IPS-20b (cell line): ENCODE measurements at regions not wholly inside any gene's neighbourhood (a gene's known extent, or its start where the extent isn't known, plus 50 kb on each side); places are given as distances from the start of the nearest gene placed in this dataset.
"Not testable (repeated sequence)": the region's sequence is repeated elsewhere in the genome, so short reads cannot be mapped to it uniquely, and the experiment has no call there.

Source experiments
- H3K27ac ChIP-seq: one replicate; pipeline ENCODE4 v1.5.1; 2013; ENCODE audit warnings: low read length
- H3K27me3 ChIP-seq: 2 replicates; pipeline ENCODE4 v1.6.1; 2013; ENCODE audit warnings: mild to moderate bottlenecking, low read length, inconsistent platforms; ENCODE audit not compliant: insufficient read depth
- H3K36me3 ChIP-seq: 2 replicates; pipeline ENCODE4 v1.6.1; 2013; ENCODE audit warnings: low read depth, mild to moderate bottlenecking, inconsistent platforms, low read length, moderate library complexity; ENCODE audit not compliant: insufficient read depth
- H3K4me1 ChIP-seq: 2 replicates; pipeline ENCODE4 v1.6.1; 2013; ENCODE audit warnings: mild to moderate bottlenecking, control low read depth, inconsistent platforms, low read length, moderate library complexity; ENCODE audit not compliant: insufficient read depth
- H3K4me3 ChIP-seq: 2 replicates; pipeline ENCODE4 v1.5.1; 2013; ENCODE audit warnings: mild to moderate bottlenecking, low read length, inconsistent platforms
- H3K9ac ChIP-seq: 2 replicates; pipeline ENCODE4 v1.6.1; 2013; ENCODE audit warnings: low read depth, mild to moderate bottlenecking, inconsistent platforms, low read length, moderate library complexity
- H3K9me3 ChIP-seq: 2 replicates; pipeline ENCODE4 v1.6.1; 2013; ENCODE audit warnings: mild to moderate bottlenecking, low read depth, low read length, inconsistent platforms; ENCODE audit not compliant: insufficient read depth

DNA sequence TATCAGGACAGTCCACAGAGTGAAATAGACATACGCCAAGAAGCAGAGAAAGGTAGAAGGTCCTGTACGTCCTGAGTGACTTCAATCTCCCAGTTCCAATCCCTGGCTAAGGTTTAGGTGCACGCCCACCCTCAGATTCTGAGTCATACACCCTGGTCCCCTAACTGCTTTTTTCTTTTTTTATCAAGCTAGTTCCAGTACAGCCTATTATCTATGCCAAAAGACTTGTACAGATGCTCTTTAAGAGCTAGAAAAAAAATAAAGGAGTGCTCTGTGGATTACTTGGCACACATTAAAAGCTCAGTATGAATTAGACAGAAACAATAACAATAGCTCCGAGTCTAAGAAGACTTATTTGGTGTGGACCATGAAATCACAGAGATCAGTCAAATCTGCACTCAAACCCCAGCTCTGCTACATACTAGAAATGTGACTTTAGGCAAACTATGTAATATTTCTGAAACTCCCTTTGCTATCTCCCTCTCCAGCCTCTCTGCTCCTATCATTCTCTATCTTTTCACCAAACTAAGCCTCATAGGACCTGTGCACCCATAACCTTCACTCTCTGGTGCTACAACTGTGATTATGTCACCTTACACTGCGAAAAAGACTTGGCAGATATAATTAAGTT lies 168.8 kb upstream of the KCTD7 start:
- H3K36me3 ChIP-seq, H3K27me3 ChIP-seq, H3K27ac ChIP-seq, H3K4me3 ChIP-seq, H3K4me1 ChIP-seq, H3K9me3 ChIP-seq, H3K9ac ChIP-seq: not testable (repeated sequence)

DNA sequence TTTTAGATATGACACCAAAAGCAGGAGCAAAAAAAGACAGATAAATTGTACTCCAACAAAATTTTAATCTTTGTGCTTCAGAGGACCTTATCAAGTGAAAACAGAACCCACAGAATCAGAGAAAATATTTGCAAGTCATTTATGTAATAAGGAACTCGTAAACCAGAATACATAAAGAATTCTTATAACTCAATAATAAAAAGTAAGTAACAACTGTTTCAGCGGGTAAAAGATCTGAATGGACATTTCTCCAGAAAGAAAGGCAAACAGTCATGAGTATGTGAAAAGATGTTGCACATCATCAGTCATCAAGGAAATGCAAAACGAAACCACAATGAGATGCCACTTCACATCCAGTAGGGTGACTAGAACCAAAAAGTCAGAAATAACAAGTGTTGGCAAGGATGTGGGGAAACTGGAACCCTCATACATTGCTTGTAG lies 167.7 kb upstream of the KCTD7 start:
- no peak overlapping the region for H3K27ac ChIP-seq
- no peaks in the 10 kb centered on the region for H3K4me1 ChIP-seq
- no peaks in the 10 kb centered on the region for H3K36me3 ChIP-seq
- no peaks in the 10 kb centered on the region for H3K9me3 ChIP-seq
- no peaks in the 10 kb centered on the region for H3K27me3 ChIP-seq
- H3K4me3 ChIP-seq: no peak overlapping the region
- no peak overlapping the region for H3K9ac ChIP-seq

DNA sequence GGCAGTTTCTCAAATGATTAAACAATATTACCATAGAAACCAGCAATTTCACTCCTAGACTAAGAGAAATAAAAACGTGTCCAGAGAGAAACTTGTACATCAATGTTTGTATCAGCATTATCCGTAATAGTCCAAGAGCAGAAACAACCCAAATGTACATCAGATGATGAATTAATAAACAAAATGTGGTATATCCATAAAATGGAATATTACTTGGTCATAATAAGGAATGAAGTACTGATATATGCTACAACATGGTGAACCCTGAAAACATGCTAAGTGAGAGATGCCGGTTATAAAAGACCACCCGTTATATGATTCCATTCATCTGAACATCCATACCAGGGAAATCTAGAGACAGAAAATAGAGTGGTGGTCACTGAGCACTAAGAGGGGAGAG lies 167.3 kb upstream of the KCTD7 start:
- not testable (repeated sequence) for H3K36me3 ChIP-seq

GRCh38 chr7:66462831-66463230 lies 165.8 kb upstream of the KCTD7 start:
- H3K27ac ChIP-seq, H3K4me1 ChIP-seq, H3K9ac ChIP-seq, H3K9me3 ChIP-seq, H3K27me3 ChIP-seq, H3K4me3 ChIP-seq, H3K36me3 ChIP-seq: not testable (repeated sequence)

More for the DNA sequence above, 167.3 kb upstream of the KCTD7 start:
- H3K27ac ChIP-seq, H3K9ac ChIP-seq, H3K4me1 ChIP-seq, H3K27me3 ChIP-seq, H3K9me3 ChIP-seq, H3K4me3 ChIP-seq: not testable (repeated sequence)

DNA sequence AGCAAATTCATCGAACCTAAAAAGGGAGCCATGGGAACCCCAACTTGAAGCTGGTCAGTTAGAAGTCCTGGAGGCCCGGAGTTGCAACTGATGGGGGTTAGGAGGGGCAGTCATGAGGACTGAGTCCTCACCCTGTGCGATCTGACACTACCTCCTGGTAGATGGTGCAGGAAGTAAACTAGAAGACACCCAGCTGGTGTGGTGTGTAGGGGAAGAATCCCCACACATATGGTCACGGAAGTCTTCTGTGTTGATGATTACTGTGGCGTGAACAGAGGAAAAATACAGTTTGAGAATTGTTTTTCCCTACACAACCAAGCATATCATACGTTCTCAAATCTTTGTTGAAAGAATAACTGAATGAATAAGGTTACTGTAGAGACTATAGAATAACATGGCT lies 164.6 kb upstream of the KCTD7 start:
- Histone ChIP-seq H3K4me3 (no peak overlapping the region), H3K4me1 (no peaks in the 10 kb centered on the region), H3K27ac (no peak overlapping the region), H3K9ac (no peak overlapping the region), H3K9me3 (no peaks in the 10 kb centered on the region), H3K36me3 (no peaks in the 10 kb centered on the region), H3K27me3 (no peaks in the 10 kb centered on the region)

- Histone ChIP-seq H3K4me1 (no peaks in the 10 kb centered on the region), H3K27me3 (no peaks in the 10 kb centered on the region), H3K4me3 (no peak overlapping the region)
Observed at GRCh38 chr7:66466081-66466600, 162.5 kb upstream of the KCTD7 start.

GRCh38 chr7:66467887-66468286 lies 160.8 kb upstream of the KCTD7 start:
- no peak overlapping the region for H3K27ac ChIP-seq
- no peaks in the 10 kb centered on the region for H3K4me1 ChIP-seq
- H3K9ac ChIP-seq: no peak overlapping the region
- no peaks in the 10 kb centered on the region for H3K36me3 ChIP-seq
- no peaks in the 10 kb centered on the region for H3K9me3 ChIP-seq
- no peaks in the 10 kb centered on the region for H3K27me3 ChIP-seq
- no peak overlapping the region for H3K4me3 ChIP-seq

More at GRCh38 chr7:66466081-66466600, 162.5 kb upstream of the KCTD7 start:
- Histone ChIP-seq H3K9me3 (no peaks in the 10 kb centered on the region), H3K9ac (no peak overlapping the region), H3K36me3 (no peaks in the 10 kb centered on the region), H3K27ac (no peak overlapping the region)

- H3K4me3 ChIP-seq, H3K4me1 ChIP-seq, H3K27me3 ChIP-seq, H3K9ac ChIP-seq, H3K9me3 ChIP-seq, H3K27ac ChIP-seq: not testable (repeated sequence)
- peaks cover 19% of the 10 kb centered on the region for H3K36me3 ChIP-seq
Observed at GRCh38 chr7:66473064-66473463, 155.6 kb upstream of the KCTD7 start.

GRCh38 chr7:66474441-66474840 lies 154.2 kb upstream of the KCTD7 start:
- H3K27ac ChIP-seq: no peak overlapping the region
- H3K9ac ChIP-seq: no peak overlapping the region
- H3K27me3 ChIP-seq: no peaks in the 10 kb centered on the region
- no peaks in the 10 kb centered on the region for H3K4me1 ChIP-seq
- no peaks in the 10 kb centered on the region for H3K9me3 ChIP-seq
- H3K4me3 ChIP-seq: no peak overlapping the region
- H3K36me3 ChIP-seq: peaks cover 29% of the 10 kb centered on the region

GRCh38 chr7:66476056-66476455 lies 152.6 kb upstream of the KCTD7 start:
- not testable (repeated sequence) for H3K9ac ChIP-seq, H3K4me1 ChIP-seq, H3K27me3 ChIP-seq, H3K9me3 ChIP-seq, H3K4me3 ChIP-seq, H3K27ac ChIP-seq
- H3K36me3 ChIP-seq: peaks cover 35% of the 10 kb centered on the region

- not testable (repeated sequence) for H3K9ac ChIP-seq
Observed at GRCh38 chr7:66477822-66478397, 150.8 kb upstream of the KCTD7 start.

GRCh38 chr7:66481229-66481628 lies 147.5 kb upstream of the KCTD7 start:
- H3K9me3 ChIP-seq, H3K27me3 ChIP-seq, H3K4me3 ChIP-seq, H3K4me1 ChIP-seq, H3K9ac ChIP-seq, H3K27ac ChIP-seq: not testable (repeated sequence)
- peaks cover 38% of the 10 kb centered on the region for H3K36me3 ChIP-seq

More at GRCh38 chr7:66477822-66478397, 150.8 kb upstream of the KCTD7 start:
- not testable (repeated sequence) for H3K27me3 ChIP-seq, H3K9me3 ChIP-seq, H3K27ac ChIP-seq, H3K4me3 ChIP-seq, H3K4me1 ChIP-seq
- peaks cover 47% of the 10 kb centered on the region for H3K36me3 ChIP-seq
